Prostate gland (tissue), 2 donors: ENCODE measurements at regions not wholly inside any gene's neighbourhood (a gene's known extent, or its start where the extent isn't known, plus 50 kb on each side); places are given as distances from the start of the nearest gene placed in this dataset.
"Not testable (repeated sequence)": the region's sequence is repeated elsewhere in the genome, so short reads cannot be mapped to it uniquely, and the experiment has no call there.

Experiments used
- DNase-seq: peaks from one replicate; pipeline ENCODE4 v3.0.0-alpha.2; 2019; ENCODE audit warnings: low spot score
- H3K27ac ChIP-seq, 2 donors: fragments of 200-600 bp; sonication (generic); 2 replicates each; pipeline ENCODE4 v1.5.1; 2017 to 2019
- H3K27me3 ChIP-seq: fragments of 200-600 bp; sonication (generic); replicated peaks from 2 replicates; pipeline ENCODE4 v1.5.1; 2019; ENCODE audit not compliant: insufficient read depth
- H3K36me3 ChIP-seq, 2 donors: fragments of 200-600 bp; sonication (generic); 1 replicate in 1 of 2; 2 replicates in 1 of 2; pipeline versions ENCODE4 v1.5.1 to v1.8.1; 2017 to 2019
- H3K4me1 ChIP-seq: fragments of 200-600 bp; sonication (generic); replicated peaks from 2 replicates; pipeline ENCODE4 v1.5.1; 2019
- H3K4me3 ChIP-seq, 2 donors: fragments of 200-600 bp; sonication (generic); 2 replicates each; pipeline ENCODE4 v1.5.1; 2017 to 2019
- H3K9me3 ChIP-seq: fragments of 200-600 bp; sonication (generic); 2 replicates; pipeline ENCODE4 v1.5.1; 2017
- CTCF ChIP-seq, 4 experiments: fragments of 200-600 bp in 2 of 4; fragments of 450-650 bp in 2 of 4; sonication (generic) in 2 of 4; IDR thresholded peaks; 1 replicate in 3 of 4; 2 replicates in 1 of 4; pipeline ENCODE4 v1.5.1; 2016 to 2019; ENCODE audit warnings: antibody characterized with exemption in 4 of 4, mild to moderate bottlenecking in 2 of 4, moderate library complexity in 2 of 4
- POLR2A ChIP-seq: fragments of 450-650 bp; IDR thresholded peaks from one replicate; pipeline ENCODE4 v1.6.1; 2016; ENCODE audit warnings: antibody characterized with exemption, mild to moderate bottlenecking
- POLR2AphosphoS5 ChIP-seq: sonication (generic); formaldehyde crosslinking; IDR thresholded peaks from one replicate; pipeline ENCODE4 v1.6.1; 2017; ENCODE audit warnings: antibody characterized with exemption
- WGBS: methylation state at CpG from one replicate; pipeline ENCODE4 v1.1.5; 2018; 5-methylcytosine and 5-hydroxymethylcytosine counted together
- intact Hi-C: fragments of 100-400 bp; cut with DNase I; formaldehyde crosslinking; loops from one replicate; pipeline ENCODE4 v1.14.2; 2022

GRCh38 chr6:159521962-159522361, 171.1 kb downstream of the SOD2 start:
- H3K9me3 ChIP-seq = no peaks in the 10 kb centered on the region
- H3K36me3 ChIP-seq = no peaks in the 10 kb centered on the region
- no peaks in the 10 kb centered on the region for H3K27me3 ChIP-seq
- DNase-seq = no peak
- intact Hi-C loops = no loop called here
- H3K27ac ChIP-seq = no peak overlapping the region
- no peaks in the 10 kb centered on the region for H3K4me1 ChIP-seq
- TF ChIP-seq POLR2AphosphoS5 (no peak), CTCF (IDR thresholded peaks at IDR 0.05) (no peak), POLR2A (no peak)
- no peak overlapping the region for H3K4me3 ChIP-seq

DNA sequence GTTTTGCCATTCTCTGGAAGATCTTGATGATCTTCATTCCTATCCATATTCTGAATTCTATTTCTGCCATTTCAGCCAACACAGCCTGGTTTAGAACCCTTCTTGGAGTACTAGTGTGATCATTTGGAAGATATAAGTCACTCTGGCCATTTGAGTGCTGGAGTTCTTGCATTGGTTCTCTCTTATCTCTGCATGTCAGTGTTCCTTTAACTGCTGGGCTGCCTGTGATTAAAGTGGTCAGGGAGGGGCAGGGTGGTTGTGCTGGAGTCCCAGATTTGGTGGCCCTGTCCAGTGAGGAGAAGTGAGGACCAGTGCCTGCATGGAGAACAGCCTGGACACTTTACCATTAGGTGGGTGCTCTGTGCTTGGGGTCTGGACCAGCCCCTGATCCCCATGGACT, 173.0 kb downstream of the SOD2 start:
- Histone ChIP-seq H3K4me1 (no peaks in the 10 kb centered on the region), H3K36me3 (no peaks in the 10 kb centered on the region), H3K4me3 (no peak overlapping the region), H3K27ac (no peak overlapping the region), H3K9me3 (no peaks in the 10 kb centered on the region), H3K27me3 (no peaks in the 10 kb centered on the region)
- TF ChIP-seq CTCF (IDR thresholded peaks at IDR 0.05) (no peak), POLR2A (no peak), POLR2AphosphoS5 (no peak)
- DNase-seq = no peak
- intact Hi-C loops = no loop called here

GRCh38 chr6:159515811-159516210, 177.2 kb downstream of the SOD2 start:
- H3K27me3 ChIP-seq, intact Hi-C loops, H3K27ac ChIP-seq, H3K4me1 ChIP-seq, H3K9me3 ChIP-seq, DNase-seq, H3K36me3 ChIP-seq, H3K4me3 ChIP-seq: not testable (repeated sequence)
- 98% methylated on average over 3 of the region's 3 CpGs for WGBS

DNA sequence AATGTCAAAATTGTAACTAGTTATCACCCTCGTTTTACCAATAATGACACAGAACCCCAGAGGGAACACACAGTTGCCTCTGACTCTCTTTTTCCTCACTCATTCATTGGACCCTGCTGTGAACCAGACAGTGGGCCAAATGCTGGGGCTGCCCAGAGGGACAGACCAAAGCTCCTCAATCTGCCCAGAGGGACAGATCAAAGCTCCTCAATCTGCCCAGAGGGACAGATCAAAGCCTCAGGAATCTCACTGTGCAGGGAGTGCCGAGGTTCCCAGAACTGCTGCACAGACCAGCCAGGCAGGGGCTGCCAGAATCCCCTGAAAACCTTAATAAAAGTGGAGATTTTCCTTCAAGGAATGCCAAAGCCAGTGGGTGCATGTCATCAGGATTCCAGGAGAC, 179.1 kb downstream of the SOD2 start:
- WGBS = 35% methylated on average over 2 of the region's 2 CpGs
- no peak overlapping the region for H3K27ac ChIP-seq

DNA sequence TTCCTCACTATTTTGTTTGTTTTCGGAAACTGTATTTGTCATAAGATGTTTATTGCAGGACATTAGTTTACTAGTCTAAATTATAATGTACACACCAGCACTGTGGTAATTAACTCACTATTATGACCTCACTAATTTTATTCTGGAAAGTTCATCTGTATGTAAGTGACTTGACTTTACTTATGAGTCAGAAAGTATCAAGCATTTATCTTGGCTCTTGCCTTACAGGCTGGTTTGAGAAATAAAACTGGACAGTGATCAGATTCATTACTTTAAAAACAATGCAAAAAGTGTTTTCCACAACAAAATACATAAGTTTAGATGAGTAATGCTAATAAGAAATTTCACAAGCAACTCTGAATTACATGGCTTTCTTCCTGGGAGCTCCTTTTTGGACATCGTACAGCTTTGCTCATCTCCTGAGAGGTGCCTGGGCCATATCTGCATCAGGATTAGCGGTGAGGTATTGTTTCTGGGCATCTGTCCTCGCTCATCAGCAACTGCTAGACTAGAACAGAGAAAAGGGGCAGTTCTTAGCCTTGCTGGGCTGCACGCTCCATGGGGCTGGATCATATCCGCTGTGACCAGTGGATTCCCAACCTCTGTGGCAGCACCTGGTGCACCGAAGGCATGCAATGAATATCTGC, 179.8 kb downstream of the SOD2 start:
- DNase-seq = no peak
- intact Hi-C loops = no loop called here
- WGBS = 88% methylated on average over 7 of the region's 7 CpGs
- Histone ChIP-seq H3K36me3 (no peaks in the 10 kb centered on the region), H3K4me3 (no peak overlapping the region), H3K9me3 (no peaks in the 10 kb centered on the region), H3K4me1 (no peaks in the 10 kb centered on the region), H3K27me3 (no peaks in the 10 kb centered on the region), H3K27ac (no peak overlapping the region)
- TF ChIP-seq POLR2A = no peak
- no peak for TF ChIP-seq POLR2AphosphoS5
- no peak for TF ChIP-seq CTCF (IDR thresholded peaks at IDR 0.05)

More for the DNA sequence above, 179.1 kb downstream of the SOD2 start:
- H3K27me3 ChIP-seq = no peaks in the 10 kb centered on the region
- intact Hi-C loops = no loop called here
- H3K9me3 ChIP-seq = no peaks in the 10 kb centered on the region
- no peak overlapping the region for H3K4me3 ChIP-seq
- no peak for TF ChIP-seq CTCF (IDR thresholded peaks at IDR 0.05)
- no peak for TF ChIP-seq POLR2A
- TF ChIP-seq POLR2AphosphoS5 = no peak
- H3K36me3 ChIP-seq = no peaks in the 10 kb centered on the region
- no peak for DNase-seq
- H3K4me1 ChIP-seq = no peaks in the 10 kb centered on the region
